GM18868 (cell line): ENCODE measurements at regions not wholly inside any gene's neighbourhood (a gene's known extent, or its start where the extent isn't known, plus 50 kb on each side); places are given as distances from the start of the nearest gene placed in this dataset.

ENCODE experiments used
- ATAC-seq: cut with Tn5 transposase; IDR thresholded peaks from one replicate; pipeline ENCODE4 v1.9.1; 2021; ENCODE audit warnings: mild to moderate bottlenecking, moderate library complexity; ENCODE audit not compliant: unreplicated experiment

DNA sequence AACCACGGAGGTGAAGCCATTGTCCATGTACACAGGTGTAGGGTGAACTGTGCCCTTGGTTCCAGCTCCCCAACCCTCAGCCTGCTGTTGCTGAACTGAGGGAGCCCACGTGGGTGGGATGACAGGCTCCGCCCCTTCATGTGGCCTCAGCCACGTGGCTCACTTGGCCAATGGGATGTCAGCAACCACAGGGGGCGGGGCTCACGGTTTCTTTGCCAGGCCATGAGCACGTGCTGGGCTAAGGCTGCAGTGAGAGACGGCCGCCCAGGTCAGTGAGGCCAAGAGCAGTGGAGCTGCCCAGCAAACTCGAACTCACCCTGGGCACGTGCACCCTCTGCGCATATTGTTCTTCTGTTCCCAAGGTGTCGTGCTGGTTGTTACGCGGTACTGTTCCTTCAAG is 282.6 kb downstream of the IRF8 start:
- ATAC-seq = no peak

DNA sequence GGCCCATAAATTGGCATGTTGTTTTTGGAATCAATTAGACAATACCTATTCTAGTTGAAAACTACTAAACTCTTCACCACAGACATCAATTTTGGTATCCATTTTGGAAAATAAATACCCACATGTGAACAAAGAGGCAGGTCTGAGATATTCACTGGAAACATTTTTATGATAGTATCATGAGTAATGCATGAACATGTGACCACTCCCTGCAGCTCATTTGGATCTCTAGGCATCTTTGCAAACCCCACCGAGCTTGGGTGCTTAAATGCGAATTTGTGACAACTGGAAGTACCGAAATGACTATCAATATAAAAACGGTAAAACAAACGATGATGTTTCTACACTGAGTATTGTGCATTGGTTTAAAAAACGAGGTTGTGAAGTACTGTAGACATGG is 285.2 kb downstream of the IRF8 start:
- no peak for ATAC-seq

DNA sequence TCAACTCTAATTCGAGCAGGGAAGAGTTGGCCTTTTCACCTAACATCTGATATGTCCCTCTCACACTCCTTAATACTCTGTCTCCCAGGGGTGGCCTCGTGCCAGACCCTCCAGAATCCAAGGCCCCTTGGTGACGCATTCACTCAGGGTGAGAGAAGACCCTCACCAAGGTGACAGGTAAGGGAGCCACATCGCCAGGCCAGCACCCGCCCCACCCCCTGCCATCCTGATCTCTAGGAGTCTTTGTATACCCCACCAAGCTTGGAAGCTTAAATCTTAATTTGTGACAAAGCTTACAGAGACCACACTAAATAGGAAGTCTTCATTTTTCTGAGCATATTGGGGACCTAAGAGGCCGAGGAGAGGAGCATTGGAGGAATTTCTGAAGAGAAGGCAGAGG is 286.1 kb downstream of the IRF8 start:
- no peak for ATAC-seq

DNA sequence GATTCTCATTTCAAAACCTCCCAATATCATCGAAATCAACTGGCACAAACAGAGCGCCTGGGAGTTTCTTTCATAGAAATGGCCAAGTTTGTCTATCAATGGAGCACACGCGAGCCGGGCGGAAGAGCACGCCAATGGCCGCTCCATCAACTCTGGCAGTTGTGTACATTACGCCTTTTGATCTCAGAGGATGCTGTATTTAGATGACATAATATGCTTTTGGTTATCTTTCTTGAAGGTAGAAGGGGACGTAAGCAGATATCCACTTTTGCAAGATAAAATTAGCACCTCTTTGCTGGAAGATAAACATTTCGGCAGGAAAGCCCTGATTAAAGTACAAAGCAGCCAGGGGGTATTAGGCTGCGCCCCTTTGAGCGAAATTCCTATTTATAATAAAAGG is 287.4 kb downstream of the IRF8 start:
- no peak for ATAC-seq

DNA sequence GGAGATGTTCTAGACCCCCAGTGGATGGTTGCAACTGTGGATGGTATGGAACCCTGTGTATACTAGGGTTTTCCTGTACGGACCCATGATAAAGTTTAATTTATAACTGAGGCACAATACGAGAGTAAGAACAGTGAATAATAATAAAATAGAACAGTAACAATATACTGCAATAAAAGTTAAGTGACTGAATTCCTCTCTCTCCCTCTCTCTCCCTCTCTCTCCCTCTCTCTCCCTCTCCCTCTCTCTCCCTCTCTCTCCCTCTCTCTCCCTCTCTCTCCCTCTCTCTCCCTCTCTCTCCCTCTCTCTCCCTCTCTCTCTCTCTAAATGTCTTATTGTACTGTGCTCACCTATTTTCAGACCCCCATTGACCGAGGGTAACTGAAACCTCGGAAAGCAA is 291.0 kb downstream of the IRF8 start:
- no peak for ATAC-seq

DNA sequence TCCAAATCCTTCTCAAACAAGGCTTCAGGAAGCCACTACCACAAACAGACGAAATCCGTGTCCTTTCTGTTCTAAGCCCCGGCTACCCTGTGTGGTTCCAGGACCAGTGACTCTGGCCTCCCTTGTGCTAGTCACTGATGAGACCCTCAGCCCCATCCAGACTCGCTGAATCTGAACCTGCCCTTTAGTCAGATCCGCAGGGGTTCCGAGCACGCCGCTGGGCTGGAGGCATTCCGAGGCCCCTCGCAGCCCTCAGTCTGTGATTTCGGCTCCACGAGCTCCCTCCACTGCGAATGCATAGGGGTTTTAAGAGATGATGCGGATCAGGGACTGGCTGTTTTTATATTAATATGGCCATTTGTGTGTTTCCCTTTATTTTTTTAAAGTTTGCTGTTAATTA is 292.7 kb downstream of the IRF8 start:
- ATAC-seq = no peak

DNA sequence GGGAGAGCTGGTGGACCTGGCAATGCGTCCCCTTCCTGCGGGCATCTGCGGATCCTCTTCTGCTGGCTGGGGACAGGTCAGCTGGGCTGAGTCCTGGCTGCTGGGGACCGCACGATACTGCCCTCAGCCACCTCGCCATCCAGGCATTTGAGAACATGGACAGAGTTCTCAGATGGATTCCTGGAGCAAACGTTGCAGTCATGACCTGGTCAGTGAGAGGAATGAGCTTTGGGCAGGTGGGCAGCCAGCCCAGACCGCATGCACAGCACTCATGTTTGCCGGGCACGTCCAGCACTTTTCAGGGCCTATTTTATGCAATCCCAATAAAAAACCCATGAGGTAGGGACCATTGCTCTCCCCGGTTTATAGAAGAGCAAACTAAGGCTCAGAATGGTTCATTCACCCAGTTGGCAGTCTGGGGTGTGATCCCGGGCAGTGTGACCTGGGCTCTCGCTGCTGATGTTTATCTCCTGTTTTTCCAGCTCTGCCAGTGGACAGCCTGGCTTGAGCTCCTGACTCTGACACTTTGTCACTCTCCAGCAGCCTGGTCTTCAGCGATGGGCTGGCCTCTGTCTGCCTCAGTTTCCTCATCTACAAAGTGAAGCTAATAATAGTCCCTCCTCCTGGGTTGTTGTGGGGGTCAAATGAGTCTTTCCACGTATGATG is 294.7 kb downstream of the IRF8 start:
- no peak for ATAC-seq

DNA sequence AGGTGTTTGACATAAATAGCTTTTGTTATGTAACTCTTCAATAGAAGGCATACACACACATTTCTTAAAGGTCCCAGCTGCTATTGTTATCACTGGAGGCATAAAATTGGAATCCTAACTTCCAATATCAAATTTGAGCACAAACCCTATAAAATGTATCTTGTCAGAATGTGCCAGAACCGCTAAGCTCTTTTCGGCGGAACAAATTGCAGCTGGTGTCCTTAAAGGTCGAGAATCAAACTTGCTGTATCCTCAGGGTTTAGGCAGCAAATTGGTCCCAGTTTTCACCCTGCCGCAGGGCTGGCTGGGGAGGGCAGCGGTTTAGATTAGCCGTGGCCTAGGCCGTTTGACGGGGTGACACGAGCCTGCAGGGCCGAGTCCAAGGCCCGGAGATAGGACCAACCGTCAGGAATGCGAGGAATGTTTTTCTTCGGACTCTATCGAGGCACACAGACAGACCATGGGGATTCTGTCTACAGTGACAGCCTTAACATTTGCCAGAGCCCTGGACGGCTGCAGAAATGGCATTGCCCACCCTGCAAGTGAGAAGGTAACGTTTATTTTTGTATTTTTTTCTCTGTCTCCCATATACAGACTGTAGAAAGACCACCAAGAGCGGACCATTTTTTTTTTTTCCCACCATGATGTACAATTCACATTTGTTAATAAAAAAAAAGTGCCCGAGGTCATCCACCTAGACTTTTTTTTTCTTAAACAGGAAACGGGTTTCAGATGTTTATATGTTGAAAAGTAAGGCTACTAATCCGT is 297.1 kb downstream of the IRF8 start:
- no peak for ATAC-seq

DNA sequence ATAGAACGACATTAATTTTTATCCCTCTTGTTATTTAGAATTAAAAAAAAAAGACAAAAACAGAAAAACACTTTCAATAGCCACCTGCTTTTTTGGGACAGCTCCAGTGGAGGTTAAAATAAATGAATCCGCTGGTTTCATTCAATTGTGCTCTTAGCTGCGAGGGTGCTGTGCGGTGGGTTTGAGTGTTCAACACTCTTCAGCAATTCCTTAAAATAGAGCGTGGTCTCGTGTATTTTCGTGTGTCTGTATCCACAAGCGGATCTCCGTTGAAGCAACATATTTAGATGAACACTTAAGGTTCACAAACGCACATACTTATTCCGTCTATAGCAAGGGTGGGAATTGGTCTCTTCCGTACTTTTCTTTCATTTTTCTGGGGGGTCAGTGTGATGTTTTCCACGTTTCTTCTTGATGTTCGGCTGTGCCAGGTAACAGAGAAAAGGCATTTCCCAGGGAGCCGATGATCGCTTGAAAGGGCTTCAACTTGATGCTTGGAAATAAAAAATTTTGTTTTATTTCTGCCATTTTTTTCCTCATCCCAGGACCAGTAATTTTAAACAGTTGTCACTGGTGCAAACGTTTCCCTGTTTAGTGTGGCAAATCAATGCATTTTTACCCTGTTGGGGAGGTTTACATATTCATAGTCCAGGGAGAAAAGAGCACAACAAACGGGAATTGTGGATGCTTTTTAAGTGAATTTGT is 297.9 kb downstream of the IRF8 start:
- no peak for ATAC-seq

DNA sequence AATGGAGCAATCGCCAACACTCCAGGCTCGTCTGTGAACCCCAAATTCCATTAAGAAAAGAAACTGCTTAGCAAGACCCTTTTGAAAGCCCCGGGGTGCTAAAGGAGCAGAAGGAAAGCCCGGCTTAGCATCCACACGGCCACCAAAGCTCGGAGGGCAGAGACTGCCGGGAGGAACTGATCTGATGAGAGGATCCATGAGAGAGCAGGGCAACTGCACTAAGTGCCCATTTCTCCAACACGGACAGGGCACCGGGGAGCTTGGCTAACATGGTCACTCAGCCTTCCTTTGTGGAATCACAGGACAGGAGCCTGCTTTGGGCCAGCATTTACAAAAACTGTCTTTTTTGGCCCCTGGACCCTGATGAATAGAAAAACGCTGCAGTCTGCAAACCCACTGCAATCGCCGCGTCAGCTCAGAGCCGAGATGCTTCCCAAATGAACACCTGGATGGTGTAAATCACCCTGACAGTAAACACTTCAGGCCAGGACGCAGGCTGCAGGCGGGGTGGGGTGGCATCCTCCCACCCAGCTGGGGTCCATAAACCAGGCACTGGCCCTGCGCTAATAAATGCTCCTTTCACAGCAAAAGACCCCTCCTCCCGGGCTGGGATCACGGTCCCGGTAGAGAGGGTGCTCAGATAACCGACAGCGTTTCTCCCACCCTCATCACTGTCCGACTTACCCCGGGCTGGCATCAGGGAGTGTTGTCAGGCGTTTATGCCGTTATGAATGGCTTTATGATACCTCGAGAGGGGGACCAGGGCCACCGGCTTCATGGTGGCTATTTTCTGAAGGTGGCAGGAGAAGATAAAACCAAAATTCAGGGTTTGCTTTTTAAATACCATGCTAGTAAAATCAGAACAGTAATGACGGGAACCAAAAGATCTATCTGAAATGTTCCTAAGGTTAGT is 299.5 kb downstream of the IRF8 start:
- ATAC-seq = no peak

DNA sequence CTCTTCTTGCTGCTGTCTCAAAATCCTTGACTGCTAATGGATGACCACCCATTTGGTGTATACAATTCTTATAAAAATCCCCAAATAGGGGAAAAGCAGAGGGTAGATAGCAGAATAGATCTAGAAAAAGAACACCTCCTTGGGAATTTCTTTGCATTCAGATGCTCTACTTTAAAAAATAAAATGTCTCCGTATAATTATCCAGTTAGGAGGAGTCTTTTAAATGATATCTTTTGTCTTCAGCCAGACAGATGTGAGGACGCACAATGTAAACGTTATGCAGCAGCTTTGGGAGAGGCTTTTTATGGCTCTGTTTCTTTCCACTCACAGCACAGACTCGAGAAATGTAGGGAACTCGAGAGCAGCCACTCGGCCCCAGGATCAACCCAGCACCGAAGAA is 300.2 kb downstream of the IRF8 start:
- no peak for ATAC-seq

DNA sequence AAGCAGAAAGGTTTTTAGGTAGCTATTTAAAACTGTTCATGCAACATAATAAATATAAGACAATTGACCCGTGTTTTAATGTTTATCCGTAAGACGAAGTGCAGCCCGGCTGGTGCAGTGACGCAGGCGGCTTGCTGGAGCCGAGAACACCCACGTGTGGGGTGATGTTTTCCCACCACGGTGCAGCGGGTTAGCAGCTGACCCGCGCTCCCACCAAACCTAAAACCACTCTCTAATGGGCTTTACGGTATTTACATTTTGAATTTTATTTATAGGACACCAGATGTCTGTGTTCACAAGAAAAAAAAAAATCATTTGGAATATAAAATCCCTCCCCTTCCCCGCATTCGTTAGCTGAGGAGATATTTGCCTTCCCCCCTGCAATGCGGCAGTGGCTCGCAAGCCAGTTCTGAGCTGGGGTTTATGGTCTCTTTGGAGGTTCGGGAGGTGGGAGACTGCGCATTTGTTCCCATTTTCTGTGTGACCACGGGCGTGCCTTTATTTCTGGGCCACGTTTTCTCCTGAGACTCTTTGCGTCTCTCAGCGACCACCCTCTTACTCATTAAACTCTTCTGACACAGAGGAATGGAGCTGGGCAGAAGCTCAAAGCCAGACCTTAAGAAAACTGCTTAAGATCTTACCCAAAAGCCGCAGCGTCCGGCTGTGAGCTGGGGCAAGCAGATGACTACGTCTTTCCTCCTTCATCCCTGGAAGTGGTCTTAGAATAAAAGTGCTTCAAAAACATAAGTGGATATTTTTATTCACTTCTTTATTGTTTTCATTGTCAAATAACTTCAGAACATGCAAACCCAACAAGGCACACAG is 301.1 kb downstream of the IRF8 start:
- no peak for ATAC-seq

DNA sequence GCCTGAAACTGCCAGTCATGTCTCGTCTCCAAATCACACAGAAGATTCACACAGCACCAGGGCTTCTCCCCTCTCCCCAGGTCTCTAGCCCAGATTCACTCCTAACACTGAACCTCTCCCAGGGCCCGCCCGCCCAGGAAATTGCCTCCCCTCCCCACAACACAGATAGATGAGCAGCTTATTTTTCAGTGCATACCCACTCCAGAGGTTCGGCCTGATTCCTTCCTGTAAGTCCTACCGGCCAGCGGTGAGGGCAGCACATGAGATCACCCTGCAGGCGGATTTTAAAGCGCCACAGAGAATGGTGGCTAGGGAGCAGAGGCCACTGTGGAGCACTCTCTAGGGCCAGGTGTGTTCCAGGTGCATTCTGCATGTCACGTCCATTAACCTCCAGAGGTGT is 301.8 kb downstream of the IRF8 start:
- no peak for ATAC-seq

DNA sequence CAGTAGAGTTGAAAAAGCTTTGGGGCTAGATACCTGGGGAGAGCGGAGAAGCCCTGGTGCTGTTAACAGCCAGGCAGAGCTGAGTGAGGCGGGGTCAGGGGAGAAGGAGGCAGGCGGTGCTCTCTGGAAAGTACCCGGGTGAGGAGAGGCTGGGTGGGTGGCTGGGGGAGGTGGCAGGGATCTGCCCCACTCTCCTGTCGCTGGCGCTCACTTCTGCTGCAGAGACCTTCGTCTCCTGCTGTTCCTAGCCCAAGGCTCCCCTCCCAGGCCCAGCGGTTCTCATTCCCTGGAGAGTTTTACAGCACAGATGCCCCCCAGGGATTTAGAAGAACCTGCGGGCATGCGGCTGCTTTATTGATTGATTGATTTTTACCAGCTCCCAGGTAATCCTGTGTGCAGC is 302.8 kb downstream of the IRF8 start:
- ATAC-seq = no peak

DNA sequence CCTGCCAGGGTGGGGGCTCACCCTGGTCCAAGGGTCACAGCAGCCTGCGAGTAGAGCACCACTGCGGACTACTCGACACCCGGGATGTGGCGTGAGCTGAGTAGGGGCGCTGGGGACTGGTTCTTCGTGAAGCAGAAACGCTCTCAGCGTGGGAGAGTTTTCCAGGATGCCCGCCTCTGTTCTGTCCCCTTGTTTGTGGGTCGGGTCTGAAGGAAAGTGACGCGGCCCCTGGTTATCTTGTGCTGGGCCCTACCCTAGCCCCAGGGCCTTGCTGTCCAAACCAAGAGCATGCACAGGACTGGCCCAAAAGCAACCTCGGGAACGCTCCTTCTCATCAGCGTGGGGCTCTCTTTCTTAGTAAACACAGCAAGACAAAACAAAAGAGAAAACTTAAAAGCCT is 303.3 kb downstream of the IRF8 start:
- ATAC-seq = no peak

DNA sequence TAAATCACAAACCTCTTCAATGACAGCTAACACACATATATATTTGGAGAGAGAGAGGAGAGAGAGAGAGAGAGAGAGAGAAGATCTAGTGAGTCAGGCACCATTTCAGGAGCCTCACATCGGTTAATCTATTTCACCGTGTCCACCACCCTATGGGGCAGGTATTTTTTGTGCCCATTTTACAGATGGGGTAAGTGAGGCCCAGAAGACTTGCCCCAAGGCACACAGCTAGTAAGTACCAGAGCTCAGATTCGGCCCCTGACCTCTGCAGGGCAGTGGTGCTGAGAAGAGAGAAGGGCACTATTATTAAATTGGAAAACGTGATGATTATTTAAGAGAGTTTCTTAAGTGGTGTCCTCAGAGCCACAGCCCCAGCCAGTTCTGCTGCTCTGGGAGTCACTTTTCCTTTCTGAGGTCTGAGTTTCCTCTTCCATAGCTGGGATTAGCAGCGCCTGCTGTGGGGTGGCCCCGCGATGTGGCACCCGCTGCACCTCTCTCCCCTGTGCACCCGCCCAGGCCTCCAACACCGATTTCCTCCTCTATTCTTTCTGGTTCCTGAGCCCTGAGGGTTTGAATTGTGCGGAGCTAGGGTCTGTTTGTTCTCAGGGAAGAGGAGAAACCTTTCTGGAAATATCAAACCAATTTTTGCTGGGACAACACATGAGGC is 303.9 kb downstream of the IRF8 start:
- ATAC-seq = no peak

DNA sequence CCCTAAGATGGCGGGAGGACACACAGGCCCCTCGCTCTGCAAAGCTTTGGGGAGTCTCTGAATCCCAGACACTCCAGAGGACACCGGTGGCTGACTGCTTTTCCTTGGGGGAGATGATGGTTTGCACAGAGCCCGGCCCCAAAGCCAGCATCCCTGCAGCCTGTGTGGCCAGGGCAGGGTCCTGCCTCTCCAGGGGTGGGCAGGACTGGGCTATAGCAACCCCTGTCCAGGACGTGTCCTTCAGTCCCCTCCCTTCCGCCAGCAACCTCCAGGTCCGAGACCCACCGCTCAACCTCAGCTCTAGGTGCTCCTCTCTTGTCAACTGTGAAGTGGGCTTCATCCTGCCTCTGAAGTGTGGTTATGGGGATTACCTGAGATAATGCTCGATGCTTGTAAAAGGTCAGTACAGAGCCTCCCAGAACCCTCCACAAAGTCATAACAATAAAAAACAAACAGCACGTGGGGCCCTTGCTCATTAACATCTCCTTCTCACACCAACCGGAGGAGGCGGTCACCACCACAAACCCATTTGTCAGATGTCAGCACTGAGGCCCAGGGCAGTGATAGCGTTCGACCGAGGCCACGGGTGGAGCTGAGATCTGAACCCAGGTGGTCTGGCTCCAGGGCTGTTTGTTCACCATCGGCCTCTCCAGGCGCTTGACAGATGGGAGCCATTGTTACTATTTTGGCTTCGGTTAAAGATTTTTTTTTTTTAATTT is 304.8 kb downstream of the IRF8 start:
- ATAC-seq = no peak

DNA sequence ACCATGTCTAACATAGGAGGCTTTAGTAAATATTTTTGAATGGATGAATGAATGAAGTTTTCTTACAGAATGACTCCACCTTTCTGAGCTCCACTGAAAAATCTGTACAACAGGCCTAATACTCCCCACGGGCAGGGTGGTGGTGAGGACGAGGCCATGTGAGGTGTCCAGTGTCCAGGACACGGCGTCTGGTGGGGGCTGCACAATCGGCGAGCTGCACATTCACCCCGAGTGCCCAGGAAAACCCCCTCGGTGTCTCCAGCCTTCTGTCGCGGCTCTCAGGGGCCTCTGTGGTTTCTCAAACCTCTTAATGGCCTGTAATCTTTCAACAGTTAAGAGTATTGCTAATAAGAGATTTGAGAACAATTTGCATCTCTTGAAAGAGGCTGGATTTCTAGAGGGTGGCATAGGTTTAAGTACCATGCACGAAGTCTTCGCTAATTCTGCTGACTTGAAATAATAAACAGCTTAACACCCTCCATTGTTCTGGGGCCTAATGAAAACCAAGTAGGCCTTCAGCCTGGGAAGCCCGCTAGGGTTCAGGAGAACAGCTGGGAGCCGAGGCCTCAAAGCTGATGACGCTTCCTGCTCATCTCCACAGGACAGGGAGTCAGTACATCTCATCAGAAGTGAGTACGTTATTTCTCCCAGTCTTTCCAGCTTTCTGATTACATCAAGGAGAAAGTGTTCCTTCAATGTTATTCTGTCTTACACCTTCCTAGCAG is 304.6 kb upstream of the FOXF1 start:
- no peak for ATAC-seq
